A549 (cell line): ENCODE measurements at regions not wholly inside any gene's neighbourhood (a gene's known extent, or its start where the extent isn't known, plus 50 kb on each side); places are given as distances from the start of the nearest gene placed in this dataset.

ENCODE experiments used
- CHD4 ChIP-seq: fragments of 200-600 bp; sonication (generic); IDR thresholded peaks from 2 replicates; pipeline ENCODE4 v1.6.1; 2016; ENCODE audit warnings: antibody characterized with exemption, mild to moderate bottlenecking, borderline replicate concordance
- CTCF ChIP-seq: fragments of >200 bp; sonication (Bioruptor Twin); formaldehyde crosslinking; IDR thresholded peaks from 3 replicates; pipeline ENCODE4 v1.5.1; 2016
- EP300 ChIP-seq, 2 experiments: fragments of >200 bp; sonication (Bioruptor Twin); formaldehyde crosslinking; IDR thresholded peaks; 2 replicates in 1 of 2; 3 replicates in 1 of 2; pipeline ENCODE4 v1.6.1; 2016 to 2017
- ESRRA ChIP-seq: fragments of 150-350 bp; IDR thresholded peaks from 2 replicates; pipeline ENCODE4 v1.6.1; 2014; ENCODE audit warnings: mild to moderate bottlenecking, low read length, borderline replicate concordance
- FOSL2 ChIP-seq, 2 experiments: fragments of 450-650 bp in 1 of 2; fragments of >200 bp in 1 of 2; sonication (Bioruptor Twin) in 1 of 2; formaldehyde crosslinking; IDR thresholded peaks; 2 replicates each; pipeline versions ENCODE4 v1.5.0 to v1.6.1; 2016 to 2020; ENCODE audit warnings: mild to moderate bottlenecking in 1 of 2, moderate library complexity in 1 of 2
- KDM1A ChIP-seq: fragments of 200-600 bp; sonication (generic); IDR thresholded peaks from 2 replicates; pipeline ENCODE4 v1.6.1; 2016; ENCODE audit warnings: low read depth, mild to moderate bottlenecking
- MAFK ChIP-seq: fragments of 450-650 bp; IDR thresholded peaks from 2 replicates; pipeline ENCODE4 v1.6.1; 2014; ENCODE audit not compliant: partially characterized antibody
- NFE2L2 ChIP-seq: fragments of 150-350 bp; conservative IDR thresholded peaks from 2 replicates; pipeline ENCODE4 v1.6.1; 2014; ENCODE audit warnings: low read length
- POLR2A ChIP-seq: IDR thresholded peaks from 2 replicates; pipeline ENCODE4 v1.6.1; 2012; ENCODE audit warnings: mild to moderate bottlenecking, low read length
- POLR2AphosphoS2 ChIP-seq: conservative IDR thresholded peaks from 2 replicates; pipeline ENCODE4 v1.6.1; 2012; ENCODE audit warnings: low read length, improper control_type of control experiment, inconsistent platforms
- TF ChIP-seq, protein P1 (sequence below): IDR thresholded peaks from 2 replicates; pipeline ENCODE4 v1.6.1; 2012
- TF ChIP-seq, protein P2 (sequence below): fragments of 200-600 bp; sonication (generic); IDR thresholded peaks from 2 replicates; pipeline ENCODE4 v1.6.1; 2016; ENCODE audit warnings: antibody characterized with exemption, mild to moderate bottlenecking, moderate library complexity
- TF ChIP-seq, protein P3 (sequence below): fragments of >200 bp; sonication (Bioruptor Twin); formaldehyde crosslinking; IDR thresholded peaks from 3 replicates; pipeline ENCODE4 v1.6.1; 2016

- TF ChIP-seq POLR2AphosphoS2 (no peak), CTCF (no peak), POLR2A (no peak), CHD4 (no peak), FOSL2 (IDR thresholded peaks at IDR 0.05) (no peak), FOSL2 (CRISPR knock-in tag; IDR thresholded peaks at IDR 0.05) (no peak), MAFK (no peak), KDM1A (no peak), EP300 (IDR thresholded peaks at IDR 0.05) (no peak), ESRRA (no peak), NFE2L2 (no peak)
- TF ChIP-seq, protein P1, sequence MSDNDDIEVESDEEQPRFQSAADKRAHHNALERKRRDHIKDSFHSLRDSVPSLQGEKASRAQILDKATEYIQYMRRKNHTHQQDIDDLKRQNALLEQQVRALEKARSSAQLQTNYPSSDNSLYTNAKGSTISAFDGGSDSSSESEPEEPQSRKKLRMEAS, result no peak
- TF ChIP-seq, protein P2, sequence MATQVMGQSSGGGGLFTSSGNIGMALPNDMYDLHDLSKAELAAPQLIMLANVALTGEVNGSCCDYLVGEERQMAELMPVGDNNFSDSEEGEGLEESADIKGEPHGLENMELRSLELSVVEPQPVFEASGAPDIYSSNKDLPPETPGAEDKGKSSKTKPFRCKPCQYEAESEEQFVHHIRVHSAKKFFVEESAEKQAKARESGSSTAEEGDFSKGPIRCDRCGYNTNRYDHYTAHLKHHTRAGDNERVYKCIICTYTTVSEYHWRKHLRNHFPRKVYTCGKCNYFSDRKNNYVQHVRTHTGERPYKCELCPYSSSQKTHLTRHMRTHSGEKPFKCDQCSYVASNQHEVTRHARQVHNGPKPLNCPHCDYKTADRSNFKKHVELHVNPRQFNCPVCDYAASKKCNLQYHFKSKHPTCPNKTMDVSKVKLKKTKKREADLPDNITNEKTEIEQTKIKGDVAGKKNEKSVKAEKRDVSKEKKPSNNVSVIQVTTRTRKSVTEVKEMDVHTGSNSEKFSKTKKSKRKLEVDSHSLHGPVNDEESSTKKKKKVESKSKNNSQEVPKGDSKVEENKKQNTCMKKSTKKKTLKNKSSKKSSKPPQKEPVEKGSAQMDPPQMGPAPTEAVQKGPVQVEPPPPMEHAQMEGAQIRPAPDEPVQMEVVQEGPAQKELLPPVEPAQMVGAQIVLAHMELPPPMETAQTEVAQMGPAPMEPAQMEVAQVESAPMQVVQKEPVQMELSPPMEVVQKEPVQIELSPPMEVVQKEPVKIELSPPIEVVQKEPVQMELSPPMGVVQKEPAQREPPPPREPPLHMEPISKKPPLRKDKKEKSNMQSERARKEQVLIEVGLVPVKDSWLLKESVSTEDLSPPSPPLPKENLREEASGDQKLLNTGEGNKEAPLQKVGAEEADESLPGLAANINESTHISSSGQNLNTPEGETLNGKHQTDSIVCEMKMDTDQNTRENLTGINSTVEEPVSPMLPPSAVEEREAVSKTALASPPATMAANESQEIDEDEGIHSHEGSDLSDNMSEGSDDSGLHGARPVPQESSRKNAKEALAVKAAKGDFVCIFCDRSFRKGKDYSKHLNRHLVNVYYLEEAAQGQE, result no peak
- TF ChIP-seq, protein P3, sequence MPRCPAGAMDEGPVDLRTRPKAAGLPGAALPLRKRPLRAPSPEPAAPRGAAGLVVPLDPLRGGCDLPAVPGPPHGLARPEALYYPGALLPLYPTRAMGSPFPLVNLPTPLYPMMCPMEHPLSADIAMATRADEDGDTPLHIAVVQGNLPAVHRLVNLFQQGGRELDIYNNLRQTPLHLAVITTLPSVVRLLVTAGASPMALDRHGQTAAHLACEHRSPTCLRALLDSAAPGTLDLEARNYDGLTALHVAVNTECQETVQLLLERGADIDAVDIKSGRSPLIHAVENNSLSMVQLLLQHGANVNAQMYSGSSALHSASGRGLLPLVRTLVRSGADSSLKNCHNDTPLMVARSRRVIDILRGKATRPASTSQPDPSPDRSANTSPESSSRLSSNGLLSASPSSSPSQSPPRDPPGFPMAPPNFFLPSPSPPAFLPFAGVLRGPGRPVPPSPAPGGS, result no peak
Measured at GRCh38 chr12:74641694-74642093, 104.1 kb downstream of the ATXN7L3B start.
